Gastroesophageal sphincter (tissue), 3 donors: ENCODE measurements at regions not wholly inside any gene's neighbourhood (a gene's known extent, or its start where the extent isn't known, plus 50 kb on each side); places are given as distances from the start of the nearest gene placed in this dataset.

Experiments
- EP300 ChIP-seq: sonication (generic); formaldehyde crosslinking; IDR thresholded peaks from one replicate; pipeline ENCODE4 v1.6.1; 2017; ENCODE audit warnings: antibody characterized with exemption, mild to moderate bottlenecking
- POLR2A ChIP-seq, 2 donors: fragments of 450-650 bp; IDR thresholded peaks; one replicate each; pipeline ENCODE4 v1.6.1; 2017; ENCODE audit warnings: antibody characterized with exemption in 2 of 2, mild to moderate bottlenecking in 2 of 2, moderate library complexity in 1 of 2
- POLR2AphosphoS5 ChIP-seq: sonication (generic); formaldehyde crosslinking; IDR thresholded peaks from one replicate; pipeline ENCODE4 v1.6.1; 2017; ENCODE audit warnings: antibody characterized with exemption
- TF ChIP-seq, protein P1 (sequence below), 4 experiments: fragments of 200-600 bp in 2 of 4; fragments of 450-650 bp in 2 of 4; sonication (generic) in 1 of 4; IDR thresholded peaks; one replicate each; pipeline ENCODE4 v1.5.1; 2017 to 2019; ENCODE audit warnings: antibody characterized with exemption in 4 of 4, mild to moderate bottlenecking in 2 of 4, moderate library complexity in 2 of 4

DNA sequence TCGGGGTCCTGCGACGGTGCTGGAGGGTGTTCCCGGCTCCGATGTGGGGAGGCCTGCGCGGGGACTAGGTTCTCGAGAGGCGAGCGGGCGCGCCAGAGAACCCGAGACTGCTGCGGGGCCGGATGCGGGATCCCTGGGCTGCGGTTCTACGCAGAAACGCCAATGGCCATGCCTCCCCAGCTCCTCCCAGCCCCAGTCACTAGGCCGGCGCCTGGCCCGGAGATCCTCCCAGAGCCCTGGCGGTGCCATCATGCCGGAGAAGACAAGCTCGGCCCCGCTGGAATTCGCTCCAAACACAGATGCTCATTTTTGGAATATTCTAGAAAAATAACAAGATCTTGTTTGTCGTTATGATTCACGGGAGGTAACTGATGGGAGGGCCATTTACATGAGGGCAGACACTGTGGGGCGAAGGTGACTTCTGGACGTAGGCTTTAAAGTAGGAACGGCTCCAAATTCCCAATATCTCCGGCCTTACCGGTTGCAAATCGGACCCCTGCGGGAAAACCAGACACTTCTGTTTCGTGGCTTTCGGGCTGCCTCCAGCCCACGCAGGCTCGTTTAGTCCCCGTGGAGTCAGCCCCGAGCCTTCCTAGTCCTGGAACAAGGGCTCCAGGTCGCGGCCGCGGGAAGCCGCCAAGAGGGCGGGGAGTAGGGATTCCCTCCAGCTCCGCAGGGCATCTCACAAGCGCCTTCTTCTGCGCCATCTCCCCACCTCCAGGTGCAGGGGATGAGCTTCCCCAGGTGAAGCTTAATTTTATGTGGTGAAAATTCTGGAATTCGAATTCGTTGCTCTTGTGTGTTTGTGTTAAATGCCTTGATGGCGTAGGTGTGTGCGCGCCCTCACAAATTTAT, 74.8 kb upstream of the POLG start:
- TF ChIP-seq, protein P1, sequence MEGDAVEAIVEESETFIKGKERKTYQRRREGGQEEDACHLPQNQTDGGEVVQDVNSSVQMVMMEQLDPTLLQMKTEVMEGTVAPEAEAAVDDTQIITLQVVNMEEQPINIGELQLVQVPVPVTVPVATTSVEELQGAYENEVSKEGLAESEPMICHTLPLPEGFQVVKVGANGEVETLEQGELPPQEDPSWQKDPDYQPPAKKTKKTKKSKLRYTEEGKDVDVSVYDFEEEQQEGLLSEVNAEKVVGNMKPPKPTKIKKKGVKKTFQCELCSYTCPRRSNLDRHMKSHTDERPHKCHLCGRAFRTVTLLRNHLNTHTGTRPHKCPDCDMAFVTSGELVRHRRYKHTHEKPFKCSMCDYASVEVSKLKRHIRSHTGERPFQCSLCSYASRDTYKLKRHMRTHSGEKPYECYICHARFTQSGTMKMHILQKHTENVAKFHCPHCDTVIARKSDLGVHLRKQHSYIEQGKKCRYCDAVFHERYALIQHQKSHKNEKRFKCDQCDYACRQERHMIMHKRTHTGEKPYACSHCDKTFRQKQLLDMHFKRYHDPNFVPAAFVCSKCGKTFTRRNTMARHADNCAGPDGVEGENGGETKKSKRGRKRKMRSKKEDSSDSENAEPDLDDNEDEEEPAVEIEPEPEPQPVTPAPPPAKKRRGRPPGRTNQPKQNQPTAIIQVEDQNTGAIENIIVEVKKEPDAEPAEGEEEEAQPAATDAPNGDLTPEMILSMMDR (IDR thresholded peaks at IDR 0.05) = no peak
- TF ChIP-seq POLR2AphosphoS5 = no peak
- no peak for TF ChIP-seq POLR2A (IDR thresholded peaks at IDR 0.05)
- no peak for TF ChIP-seq EP300
